GM18502 (cell line): ENCODE measurements at regions not wholly inside any gene's neighbourhood (a gene's known extent, or its start where the extent isn't known, plus 50 kb on each side); places are given as distances from the start of the nearest gene placed in this dataset.
"Not testable (repeated sequence)": the region's sequence is repeated elsewhere in the genome, so short reads cannot be mapped to it uniquely, and the experiment has no call there.

Experiments
- ATAC-seq: cut with Tn5 transposase; IDR thresholded peaks from one replicate; pipeline ENCODE4 v1.9.1; 2021; ENCODE audit warnings: mild to moderate bottlenecking; ENCODE audit not compliant: unreplicated experiment, poor library complexity

DNA sequence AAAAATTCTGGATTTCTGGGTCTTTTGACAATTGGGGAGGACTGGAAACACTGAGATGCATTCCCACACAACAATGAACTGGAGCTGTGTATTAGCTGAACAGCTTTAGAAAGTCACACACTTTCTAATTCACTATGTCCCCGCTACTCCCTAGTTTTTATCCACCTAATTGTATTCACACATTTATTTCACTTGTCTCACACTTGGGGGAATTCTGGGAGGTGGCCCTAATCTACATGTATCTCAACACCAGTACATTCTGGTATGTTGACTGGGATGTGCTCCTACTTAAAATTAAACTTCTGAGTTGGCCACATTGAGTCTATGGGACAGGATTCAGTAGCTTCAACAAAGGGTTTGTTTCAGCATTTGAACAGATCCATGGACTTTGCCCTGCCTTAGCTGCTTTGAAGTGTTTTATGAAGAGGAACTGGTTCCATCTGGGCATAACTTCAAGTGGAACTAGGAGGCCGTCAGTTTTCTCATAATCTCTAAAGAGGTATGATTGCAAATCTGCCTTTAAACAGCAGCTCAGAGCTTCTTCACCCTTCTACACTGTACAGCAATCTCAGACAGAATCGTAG, 106.5 kb upstream of the CMC1 start:
- ATAC-seq = no peak

DNA sequence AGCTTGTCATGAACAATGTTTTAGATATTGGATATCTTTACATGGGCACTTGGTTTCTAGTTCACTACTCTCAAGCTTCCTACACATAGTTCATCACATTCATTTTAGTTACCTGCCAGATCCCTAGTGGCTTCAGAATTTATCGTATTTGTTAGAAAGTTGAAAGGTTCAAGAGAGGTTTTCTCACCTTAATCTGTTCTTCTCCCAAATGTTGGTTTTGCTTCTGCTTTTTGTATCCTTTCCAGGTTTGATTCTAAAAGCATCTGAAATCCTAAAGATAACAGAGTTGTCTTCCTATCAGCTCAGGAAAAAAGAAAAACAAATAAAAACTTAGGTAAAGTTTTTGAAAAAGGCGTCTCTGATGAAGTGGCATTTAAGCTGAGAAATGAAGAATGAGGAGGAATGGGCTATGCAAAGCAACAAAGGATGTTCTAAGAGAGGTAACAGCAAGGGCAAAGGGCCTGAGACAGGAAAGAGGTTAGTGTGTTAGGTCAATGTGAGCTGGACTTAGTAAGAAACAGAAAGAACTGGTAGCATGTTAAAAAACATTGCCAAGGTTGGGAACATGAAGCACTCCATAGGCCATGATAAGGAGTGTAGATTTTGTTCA, 104.7 kb upstream of the CMC1 start:
- ATAC-seq = no peak

DNA sequence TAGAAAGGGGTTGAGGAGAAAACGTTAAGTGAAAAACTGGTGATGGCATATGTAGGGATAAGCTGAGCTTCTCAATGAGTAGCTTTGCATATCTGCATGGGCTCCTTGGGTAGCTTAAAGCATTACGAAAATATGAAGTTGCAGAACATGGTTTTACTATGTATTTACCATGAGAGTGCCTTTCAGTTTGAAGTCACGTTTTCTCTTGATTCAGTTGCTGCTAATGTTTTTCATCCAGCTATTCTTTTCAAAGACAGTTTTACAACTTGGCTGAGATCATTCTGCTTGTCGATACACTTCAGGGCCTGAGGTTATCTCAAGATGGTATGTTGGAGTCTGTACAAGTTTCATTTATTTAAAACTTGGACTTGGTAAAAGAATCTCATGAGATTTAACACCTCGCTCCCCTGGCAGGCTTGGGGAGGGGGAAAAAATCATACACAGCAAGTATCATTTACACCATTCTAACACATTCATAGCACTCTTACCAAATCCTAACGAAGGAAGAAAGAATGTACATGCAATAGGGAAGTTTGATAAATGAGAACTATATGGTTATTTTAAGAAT, 103.3 kb upstream of the CMC1 start:
- ATAC-seq = no peak

DNA sequence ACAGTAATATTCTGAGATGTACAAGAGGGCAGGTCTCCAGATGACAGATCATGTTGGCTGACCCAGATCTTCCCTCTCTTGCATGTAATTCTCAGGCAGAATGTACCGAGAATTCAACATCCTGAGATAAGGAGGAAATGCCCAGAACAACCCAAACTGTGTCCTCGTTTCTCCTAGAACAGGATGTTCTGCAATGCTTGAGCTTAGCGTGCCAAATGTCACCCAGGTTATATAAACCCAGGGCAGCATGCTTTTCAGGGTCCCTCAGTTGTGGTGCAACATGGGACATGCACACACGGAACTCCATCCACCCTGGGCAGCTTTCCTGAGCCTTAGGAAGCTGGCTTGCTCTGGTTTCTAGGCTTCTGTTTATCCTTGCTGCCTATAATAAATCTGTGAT, 102.1 kb upstream of the CMC1 start:
- no peak for ATAC-seq

DNA sequence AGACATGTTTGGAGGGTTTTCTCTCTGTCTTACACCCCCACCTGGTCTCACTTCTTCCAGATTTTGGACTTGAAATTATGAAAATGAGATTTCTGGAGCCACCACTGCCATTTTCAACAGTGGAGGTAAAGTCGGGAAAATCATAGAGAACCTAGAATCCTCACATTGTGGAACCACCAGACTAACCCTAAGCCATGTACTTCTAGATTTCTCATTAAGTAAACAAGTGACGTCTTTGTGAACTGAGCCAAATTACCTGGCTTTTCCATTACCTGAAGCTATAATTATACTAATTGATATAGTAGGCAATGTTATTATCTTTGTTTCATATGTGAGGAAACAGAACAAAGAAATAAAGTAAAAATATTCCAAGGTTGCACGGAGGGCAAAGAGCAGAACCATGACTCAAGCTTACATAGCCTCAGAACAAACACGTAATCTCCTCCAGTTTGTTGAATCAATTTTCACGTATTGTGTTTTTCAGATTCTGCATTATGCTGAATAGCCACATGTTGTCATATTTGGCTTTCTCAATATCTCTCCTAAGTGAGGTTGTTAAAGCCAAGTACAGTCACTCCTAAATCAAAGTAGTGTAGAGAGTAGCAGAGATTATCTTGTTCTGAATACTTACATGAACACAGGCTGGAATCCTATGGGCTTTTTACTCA, 101.3 kb upstream of the CMC1 start:
- no peak for ATAC-seq

DNA sequence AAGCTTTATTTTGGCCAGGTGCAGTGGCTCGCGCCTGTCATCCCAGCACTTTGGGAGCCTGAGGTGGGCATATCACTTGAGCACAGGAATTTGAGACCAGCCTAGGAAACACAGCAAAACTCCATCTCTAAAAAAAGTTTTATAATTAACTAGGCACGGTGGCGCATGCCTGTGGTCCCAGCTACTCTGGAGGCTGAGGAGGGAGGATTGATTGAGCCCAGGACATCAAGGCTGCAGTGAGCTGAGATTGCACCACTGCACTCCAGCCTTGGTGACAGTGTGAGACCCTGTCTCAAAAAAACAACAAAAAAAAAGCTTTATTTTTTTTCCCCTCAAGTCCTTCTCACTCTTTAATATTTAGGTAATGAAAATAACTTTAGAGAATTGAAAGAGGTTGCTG, 100.8 kb upstream of the CMC1 start:
- no peak for ATAC-seq

DNA sequence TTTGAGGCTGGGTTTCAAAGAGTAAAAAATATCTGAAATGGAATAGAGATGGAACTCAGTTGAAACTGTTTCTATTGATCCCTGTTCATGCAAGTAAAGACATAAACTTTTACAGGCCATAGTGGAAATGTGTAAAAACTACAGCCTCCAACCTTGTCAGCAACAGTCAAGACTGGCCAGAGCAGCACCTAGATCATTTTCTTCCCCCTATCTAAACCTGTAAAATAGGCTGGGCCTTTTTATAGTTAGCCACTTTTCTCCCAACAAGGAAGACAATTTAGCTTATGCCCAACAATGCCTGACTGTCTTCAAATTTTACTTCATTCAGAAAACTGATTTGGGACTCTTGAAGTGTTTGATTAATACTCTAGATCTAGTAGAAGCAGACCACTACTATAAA, 91.5 kb upstream of the CMC1 start:
- no peak for ATAC-seq

DNA sequence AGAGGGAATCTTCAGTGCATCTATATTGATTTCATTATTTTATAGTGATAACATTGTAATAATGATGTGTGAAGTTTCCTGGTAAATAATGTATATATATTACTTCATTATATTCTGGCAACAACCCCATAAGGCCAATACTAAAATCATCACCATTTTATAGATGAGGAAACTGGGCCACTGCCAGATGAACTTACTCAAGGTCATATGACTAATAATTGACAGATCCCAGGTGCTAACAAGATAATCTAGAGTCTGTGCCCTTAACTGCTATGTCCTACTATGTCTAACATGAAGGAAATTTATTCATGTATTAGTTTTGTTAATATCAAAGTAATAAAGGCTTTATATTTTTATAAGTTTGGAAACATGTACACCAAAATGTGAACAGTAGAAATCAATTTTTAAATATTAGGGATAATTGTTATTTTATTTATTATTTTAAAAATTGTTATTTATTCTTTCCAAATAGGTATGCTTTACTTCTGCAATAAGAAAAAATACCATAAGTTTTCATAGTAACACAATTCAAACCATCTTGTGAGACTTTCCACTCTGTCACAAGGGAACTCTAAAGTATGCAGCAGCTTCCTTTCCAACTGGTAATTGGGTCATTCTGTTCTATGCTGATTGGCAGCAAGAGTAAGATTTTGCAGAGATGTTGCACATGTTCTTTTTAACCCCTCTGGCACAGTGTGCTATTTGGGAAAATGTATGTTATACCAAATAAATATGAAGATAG, 90.8 kb upstream of the CMC1 start:
- ATAC-seq = no peak

DNA sequence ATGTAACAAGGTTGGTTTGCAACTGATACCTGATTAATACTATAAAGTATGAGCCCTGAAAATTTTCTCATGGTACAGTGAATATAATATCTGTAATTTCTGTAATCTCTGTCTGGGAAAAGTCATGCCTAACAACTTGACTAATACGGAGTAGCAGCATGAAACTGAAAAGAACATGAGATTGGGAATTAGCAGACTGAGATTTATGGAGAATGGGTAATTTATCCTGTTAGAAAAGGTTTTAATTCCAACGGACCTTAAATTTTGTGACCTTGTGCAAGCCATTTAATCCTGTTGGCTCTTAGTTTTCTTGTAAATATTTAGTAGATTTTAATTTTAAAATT, 90.2 kb upstream of the CMC1 start:
- no peak for ATAC-seq

DNA sequence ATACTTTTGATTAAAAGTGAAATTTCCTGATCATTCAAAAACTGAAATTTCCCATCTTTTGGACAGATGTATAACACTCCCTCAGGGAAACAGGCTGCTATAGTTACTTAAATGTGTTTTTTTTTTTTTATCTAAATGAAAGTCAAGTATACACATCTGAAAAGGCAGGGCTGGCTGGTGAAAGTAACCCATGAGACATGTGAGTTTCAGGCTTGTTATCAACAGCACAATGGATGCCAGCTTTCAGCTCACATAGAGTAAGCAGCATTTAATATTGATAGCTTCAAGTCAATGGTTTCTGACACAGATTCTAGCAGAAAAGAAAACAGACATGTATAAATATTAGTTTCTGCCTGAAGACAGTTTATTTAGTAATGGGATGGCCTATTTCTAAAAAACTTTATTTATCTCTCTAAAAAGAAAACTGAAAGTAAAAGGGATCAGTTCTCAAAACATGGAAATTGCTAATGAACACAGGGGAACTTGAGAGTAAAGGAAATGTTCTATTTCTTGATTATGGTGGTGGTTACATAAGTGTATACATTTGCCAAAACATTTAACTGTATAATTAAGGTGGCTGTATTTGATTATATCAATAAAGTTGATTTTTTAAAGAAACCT, 89.7 kb upstream of the CMC1 start:
- peak; percentile 93 for ATAC-seq

DNA sequence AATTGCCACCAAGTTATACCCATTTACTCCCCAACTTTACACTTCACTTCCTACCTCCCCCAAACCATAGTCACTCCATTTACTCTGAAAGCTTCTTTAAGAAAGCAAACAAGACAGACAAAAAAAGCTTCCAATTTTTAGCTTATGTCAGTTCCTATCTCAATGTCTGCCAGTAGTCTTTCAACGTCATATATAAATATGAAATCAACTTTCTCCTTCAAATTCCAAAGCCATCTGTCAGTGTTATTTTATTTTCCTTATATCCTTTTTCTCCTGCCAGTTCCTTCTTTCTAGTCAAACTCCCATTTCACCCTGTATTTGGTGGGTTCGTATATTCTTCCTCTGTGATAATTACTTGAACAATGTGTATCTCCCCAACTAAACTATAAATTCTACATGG, 85.8 kb upstream of the CMC1 start:
- ATAC-seq = no peak

DNA sequence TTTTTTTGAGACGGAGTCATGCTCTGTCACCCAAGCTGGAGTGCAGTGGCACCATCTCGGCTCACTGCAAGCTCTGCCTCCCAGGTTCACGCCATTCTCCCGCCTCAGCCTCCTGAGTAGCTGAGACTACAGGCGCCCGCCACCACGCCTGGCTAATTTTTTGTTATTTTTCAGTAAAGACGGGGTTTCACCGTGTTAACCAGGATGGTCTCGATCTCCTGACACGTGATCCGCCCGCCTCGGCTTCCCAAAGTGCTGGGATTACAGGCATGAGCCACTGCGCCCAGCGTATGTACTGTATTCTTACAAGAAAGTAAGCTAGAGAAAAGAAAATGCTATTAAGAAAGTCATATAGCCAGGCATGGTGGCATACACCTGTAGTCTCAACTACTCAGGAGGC, 84.8 kb upstream of the CMC1 start:
- not testable (repeated sequence) for ATAC-seq

DNA sequence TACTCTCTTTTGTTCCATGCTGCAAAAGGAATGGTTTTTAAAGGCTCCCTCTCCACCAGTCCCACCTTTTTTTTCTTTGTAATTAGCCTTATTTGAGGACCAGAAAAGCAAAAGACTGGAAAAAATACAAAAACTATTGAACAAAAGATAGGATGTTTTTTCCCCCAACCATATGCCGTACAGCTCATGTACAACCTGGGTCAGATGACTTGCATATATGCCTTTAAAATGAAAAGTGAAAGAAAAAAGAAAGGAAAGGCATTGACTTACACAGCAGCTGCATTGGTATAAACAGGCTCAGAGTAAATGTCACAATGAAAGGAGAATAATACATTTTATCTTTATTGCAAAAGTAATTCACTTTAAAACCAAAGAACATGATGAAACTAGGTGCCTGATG, 69.5 kb upstream of the CMC1 start:
- ATAC-seq = no peak

DNA sequence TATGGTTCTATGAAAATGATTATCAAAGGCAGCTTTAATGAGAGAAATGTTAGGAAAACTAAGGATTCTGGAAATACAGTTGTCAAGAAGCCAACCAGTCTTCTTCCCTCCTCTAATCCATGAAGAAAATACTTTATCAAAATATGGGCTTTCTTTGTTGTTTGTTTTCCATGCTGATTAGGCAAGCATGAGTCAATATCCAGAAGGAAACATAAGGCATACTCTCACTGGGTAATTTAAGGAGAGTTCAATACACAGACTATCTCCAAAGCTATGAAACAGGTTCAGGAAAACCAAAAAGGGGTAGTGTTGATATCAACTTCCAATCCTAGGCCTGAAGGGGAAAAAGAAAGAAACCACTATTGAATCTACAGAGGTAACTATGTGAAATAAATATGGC, 68.7 kb upstream of the CMC1 start:
- ATAC-seq = no peak

DNA sequence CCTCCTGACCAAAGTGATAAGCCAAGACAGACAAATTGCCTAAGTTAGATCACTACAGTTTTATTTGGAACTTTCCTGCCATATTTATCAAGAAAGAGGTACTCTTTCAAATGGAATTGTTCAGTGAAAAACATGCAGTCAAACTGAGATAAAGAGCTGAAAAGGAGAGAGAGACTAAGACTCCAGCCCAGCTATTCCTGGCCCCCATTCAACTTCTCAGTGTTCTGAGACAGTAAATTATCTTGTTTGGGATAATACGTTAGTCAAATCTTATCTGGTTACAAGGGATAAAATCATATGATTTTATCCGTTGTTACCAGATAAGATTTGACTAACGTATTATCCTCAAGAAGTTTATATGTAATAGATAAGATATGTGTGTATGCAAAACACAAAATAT, 67.6 kb upstream of the CMC1 start:
- ATAC-seq = no peak

DNA sequence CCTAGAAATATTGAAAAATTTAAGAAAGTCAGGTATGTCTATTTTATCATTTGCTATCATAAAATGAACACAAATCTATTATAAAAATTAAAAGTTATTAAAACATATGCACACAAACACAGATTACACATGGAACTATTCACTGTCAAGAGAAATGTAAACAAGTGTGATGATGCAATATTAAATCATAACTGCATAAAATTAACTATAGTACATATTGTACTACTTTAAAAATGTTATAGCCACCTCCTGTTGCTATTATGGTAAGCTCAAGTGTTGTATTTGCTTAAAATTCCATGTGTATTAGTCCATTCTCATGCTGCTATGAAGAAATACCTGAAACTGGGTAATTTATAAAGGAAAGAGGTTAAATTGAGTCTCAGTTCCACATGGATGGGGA, 54.7 kb upstream of the CMC1 start:
- ATAC-seq = no peak

DNA sequence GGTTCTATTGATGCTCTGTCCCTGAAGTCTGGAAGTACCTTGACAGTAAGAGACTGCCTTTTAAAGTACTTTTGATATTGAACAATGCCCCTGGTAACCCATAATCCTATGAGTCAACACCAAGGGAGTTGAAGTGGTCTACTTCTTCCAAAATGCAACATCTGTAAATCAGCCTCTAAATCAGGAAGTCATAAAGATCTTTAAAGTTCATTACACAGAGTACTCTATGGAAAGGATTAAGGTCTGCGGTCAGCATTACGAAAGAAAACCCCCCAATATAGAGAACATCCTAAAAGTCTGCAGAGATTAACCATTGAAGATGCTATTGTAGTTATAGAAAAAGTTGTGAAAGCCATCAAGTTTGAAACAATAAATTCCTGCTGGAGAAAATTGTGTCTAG, 52.7 kb upstream of the CMC1 start:
- ATAC-seq = no peak

DNA sequence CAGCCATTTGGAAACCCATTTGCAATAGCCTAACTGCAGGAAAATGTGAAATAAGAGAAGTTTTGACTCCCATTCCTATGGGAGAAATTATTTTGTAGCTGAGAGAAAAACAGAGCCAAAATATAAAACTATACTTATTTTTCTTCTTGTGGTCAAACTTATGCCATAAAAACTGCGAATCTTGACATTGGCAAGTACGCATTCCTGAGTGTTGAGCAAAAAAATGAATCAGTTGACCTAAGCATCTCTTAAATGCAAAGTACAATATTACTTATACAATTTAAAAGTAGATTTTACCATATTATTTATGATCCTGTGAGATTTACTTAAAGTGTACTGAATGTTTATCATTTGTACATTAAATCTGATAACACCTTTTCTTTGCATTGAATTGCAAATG, 50.1 kb upstream of the CMC1 start:
- no peak for ATAC-seq
